Gastroesophageal sphincter (tissue), 3 donors: ENCODE measurements at regions not wholly inside any gene's neighbourhood (a gene's known extent, or its start where the extent isn't known, plus 50 kb on each side); places are given as distances from the start of the nearest gene placed in this dataset.

Experiments
- CTCF ChIP-seq, 4 experiments: fragments of 200-600 bp in 2 of 4; fragments of 450-650 bp in 2 of 4; sonication (generic) in 1 of 4; IDR thresholded peaks; one replicate each; pipeline ENCODE4 v1.5.1; 2017 to 2019; ENCODE audit warnings: antibody characterized with exemption in 4 of 4, mild to moderate bottlenecking in 2 of 4, moderate library complexity in 2 of 4
- EP300 ChIP-seq: sonication (generic); formaldehyde crosslinking; IDR thresholded peaks from one replicate; pipeline ENCODE4 v1.6.1; 2017; ENCODE audit warnings: antibody characterized with exemption, mild to moderate bottlenecking
- POLR2A ChIP-seq, 2 donors: fragments of 450-650 bp; IDR thresholded peaks; one replicate each; pipeline ENCODE4 v1.6.1; 2017; ENCODE audit warnings: antibody characterized with exemption in 2 of 2, mild to moderate bottlenecking in 2 of 2, moderate library complexity in 1 of 2
- POLR2AphosphoS5 ChIP-seq: sonication (generic); formaldehyde crosslinking; IDR thresholded peaks from one replicate; pipeline ENCODE4 v1.6.1; 2017; ENCODE audit warnings: antibody characterized with exemption

GRCh38 chr5:52173133-52173532, 614.6 kb upstream of the ITGA1 start:
- TF ChIP-seq CTCF (IDR thresholded peaks at IDR 0.05) (no peak), POLR2A (IDR thresholded peaks at IDR 0.05) (no peak), EP300 (no peak), POLR2AphosphoS5 (no peak)
